Loucy (cell line): ENCODE measurements at regions not wholly inside any gene's neighbourhood (a gene's known extent, or its start where the extent isn't known, plus 50 kb on each side); places are given as distances from the start of the nearest gene placed in this dataset.
"Not testable (repeated sequence)": the region's sequence is repeated elsewhere in the genome, so short reads cannot be mapped to it uniquely, and the experiment has no call there.

Source experiments
- H2AFZ ChIP-seq: fragments of 200-600 bp; sonication (generic); 2 replicates; pipeline ENCODE4 v1.6.0; 2016; ENCODE audit warnings: antibody characterized with exemption, mild to moderate bottlenecking, low read length, moderate library complexity
- H3F3A ChIP-seq: fragments of 200-600 bp; 2 replicates; pipeline ENCODE4 v1.6.0; 2016; ENCODE audit warnings: antibody characterized with exemption, low read depth, mild to moderate bottlenecking
- H3K27me3 ChIP-seq: fragments of 200-600 bp; sonication (generic); 2 replicates; pipeline ENCODE4 v1.6.1; 2014; ENCODE audit warnings: low read length, mild to moderate bottlenecking; ENCODE audit not compliant: insufficient read depth, poor library complexity, severe bottlenecking
- H3K36me3 ChIP-seq: fragments of 200-600 bp; sonication (generic); 2 replicates; pipeline ENCODE4 v1.6.1; 2016; ENCODE audit warnings: low read length; ENCODE audit not compliant: insufficient read depth
- H3K4me1 ChIP-seq: fragments of 200-600 bp; sonication (generic); 2 replicates; pipeline ENCODE4 v1.5.1; 2014; ENCODE audit warnings: low read length, mild to moderate bottlenecking; ENCODE audit not compliant: insufficient read depth, poor library complexity, severe bottlenecking
- H3K4me2 ChIP-seq: fragments of 200-600 bp; sonication (generic); 2 replicates; pipeline ENCODE4 v1.6.0; 2014; ENCODE audit warnings: antibody characterized with exemption, low read length, low read depth, mild to moderate bottlenecking; ENCODE audit not compliant: poor library complexity, severe bottlenecking
- H3K4me3 ChIP-seq: fragments of 200-600 bp; sonication (generic); 2 replicates; pipeline ENCODE4 v1.5.1; 2014; ENCODE audit warnings: low read length, mild to moderate bottlenecking, mixed read lengths; ENCODE audit not compliant: poor library complexity, severe bottlenecking
- H3K79me2 ChIP-seq: fragments of 200-600 bp; sonication (generic); 2 replicates; pipeline ENCODE4 v1.6.1; 2014; ENCODE audit warnings: low read length; ENCODE audit not compliant: insufficient read depth
- H3K9ac ChIP-seq: fragments of 200-600 bp; sonication (generic); 2 replicates; pipeline ENCODE4 v1.6.0; 2014; ENCODE audit warnings: mild to moderate bottlenecking, low read depth, low read length, moderate library complexity; ENCODE audit not compliant: poor library complexity, severe bottlenecking
- H3K9me2 ChIP-seq: fragments of 200-600 bp; sonication (generic); replicated peaks from 2 replicates; pipeline ENCODE4 v1.6.1; 2016; ENCODE audit warnings: low read depth, low read length, mixed read lengths
- H3K9me3 ChIP-seq: fragments of 200-600 bp; sonication (generic); 2 replicates; pipeline ENCODE4 v1.6.1; 2014; ENCODE audit warnings: mild to moderate bottlenecking, antibody characterized with exemption, low read length, low read depth; ENCODE audit not compliant: insufficient read depth
- H4K20me1 ChIP-seq: fragments of 200-600 bp; sonication (generic); 2 replicates; pipeline ENCODE4 v1.6.0; 2014; ENCODE audit warnings: antibody characterized with exemption, low read length, mild to moderate bottlenecking; ENCODE audit not compliant: insufficient read depth, poor library complexity, severe bottlenecking

GRCh38 chr15:21324720-21325460, 115.4 kb downstream of the POTEB3 start:
- not testable (repeated sequence) for H3F3A ChIP-seq, H3K4me3 ChIP-seq, H2AFZ ChIP-seq, H3K79me2 ChIP-seq, H3K4me1 ChIP-seq, H4K20me1 ChIP-seq, H3K9me3 ChIP-seq, H3K9ac ChIP-seq, H3K9me2 ChIP-seq, H3K4me2 ChIP-seq, H3K36me3 ChIP-seq, H3K27me3 ChIP-seq

- not testable (repeated sequence) for H3K4me1 ChIP-seq, H3K27me3 ChIP-seq, H3K9ac ChIP-seq, H3K79me2 ChIP-seq, H3F3A ChIP-seq, H3K36me3 ChIP-seq, H3K9me2 ChIP-seq, H4K20me1 ChIP-seq, H3K4me2 ChIP-seq, H3K9me3 ChIP-seq, H3K4me3 ChIP-seq, H2AFZ ChIP-seq
These were observed 155.9 kb downstream of the POTEB3 start for GRCh38 chr15:21284353-21284752.

- H3K4me1 ChIP-seq, H3K4me2 ChIP-seq, H3K4me3 ChIP-seq, H3K36me3 ChIP-seq, H3K27me3 ChIP-seq, H3K79me2 ChIP-seq, H3K9me2 ChIP-seq, H4K20me1 ChIP-seq, H2AFZ ChIP-seq, H3K9me3 ChIP-seq, H3K9ac ChIP-seq, H3F3A ChIP-seq: not testable (repeated sequence)
These were observed 157.1 kb downstream of the POTEB3 start for GRCh38 chr15:21283210-21283609.

DNA sequence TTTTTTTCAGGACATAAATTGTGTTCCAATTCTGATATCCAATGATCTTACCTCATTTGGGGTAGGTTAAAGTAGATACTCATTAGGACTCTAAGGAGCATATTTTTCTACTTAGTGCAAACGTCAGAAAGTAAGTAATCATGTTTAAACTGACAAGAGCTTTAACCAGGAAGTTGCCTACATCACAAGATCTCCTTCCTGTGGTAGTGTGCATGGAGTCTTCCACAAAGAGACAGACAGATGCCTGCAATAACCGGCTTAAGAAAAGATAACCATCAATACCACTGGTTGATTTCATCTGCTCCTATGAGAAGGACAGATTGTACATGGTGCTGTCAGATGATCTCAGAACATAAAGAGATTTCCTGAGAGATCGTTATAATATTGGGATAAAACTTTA, 160.0 kb downstream of the POTEB3 start:
- not testable (repeated sequence) for H3F3A ChIP-seq, H3K9ac ChIP-seq, H3K9me2 ChIP-seq, H3K4me1 ChIP-seq, H3K4me2 ChIP-seq, H4K20me1 ChIP-seq, H3K27me3 ChIP-seq, H3K79me2 ChIP-seq, H3K9me3 ChIP-seq, H3K36me3 ChIP-seq, H2AFZ ChIP-seq, H3K4me3 ChIP-seq

DNA sequence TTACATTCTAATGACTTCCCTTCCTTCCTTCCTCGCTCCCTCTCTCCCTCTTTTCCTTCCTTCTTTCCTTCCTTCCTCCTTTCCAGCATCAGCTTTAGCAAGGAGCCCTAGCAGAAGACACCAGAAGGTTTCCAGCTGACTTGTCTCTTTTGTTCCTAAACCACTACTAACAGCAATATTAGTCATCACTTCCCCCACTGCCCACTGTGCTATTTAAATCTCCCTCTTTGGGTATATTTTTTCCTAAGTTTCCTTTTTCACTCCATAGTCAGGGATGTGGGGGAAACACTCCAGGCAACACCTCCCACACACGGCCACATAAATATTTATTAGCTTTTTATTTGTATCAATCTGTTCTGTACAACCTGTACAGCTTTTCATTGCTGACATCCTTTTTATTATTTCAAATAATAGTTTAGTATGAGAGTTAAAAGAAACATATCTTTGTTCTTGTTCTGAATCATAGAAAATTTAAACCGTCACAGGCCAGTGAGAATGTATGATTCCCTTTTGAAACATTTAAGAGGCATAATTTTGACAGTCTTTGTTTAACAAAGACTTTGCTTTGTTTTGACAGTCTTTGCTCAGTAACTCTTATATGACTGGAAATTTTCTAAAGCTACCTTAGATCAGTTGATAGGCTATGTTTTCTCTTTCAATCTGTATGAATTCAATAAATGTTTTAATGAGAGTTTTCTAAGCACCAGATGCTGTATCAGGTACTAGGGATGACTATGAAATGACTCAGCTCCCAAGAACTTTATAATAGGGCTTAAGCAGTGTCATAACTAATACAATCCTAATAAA, 167.9 kb downstream of the POTEB3 start:
- H3K4me3 ChIP-seq, result peak overlapping the region; percentile 0
- not testable (repeated sequence) for H3K79me2 ChIP-seq, H3K27me3 ChIP-seq, H3F3A ChIP-seq, H3K9me3 ChIP-seq, H4K20me1 ChIP-seq, H2AFZ ChIP-seq, H3K36me3 ChIP-seq, H3K9me2 ChIP-seq
- H3K4me1 ChIP-seq, result peaks cover 45% of the 10 kb centered on the region
- peak overlapping the region; percentile 66 for H3K9ac ChIP-seq
- peak overlapping the region; percentile 58 for H3K4me2 ChIP-seq
